GM08714 (cell line): ENCODE measurements at regions not wholly inside any gene's neighbourhood (a gene's known extent, or its start where the extent isn't known, plus 50 kb on each side); places are given as distances from the start of the nearest gene placed in this dataset.

Experiments used
- H3K4me3 ChIP-seq: fragments of 200-500 bp; sonication (Bioruptor generic); 2 replicates; pipeline ENCODE4 v1.5.1; 2014; ENCODE audit warnings: mild to moderate bottlenecking, low read length, inconsistent platforms
- ZNF274 ChIP-seq: IDR thresholded peaks from 2 replicates; pipeline ENCODE4 v1.6.1; 2012; ENCODE audit warnings: mild to moderate bottlenecking, low read depth, low read length

- H3K4me3 ChIP-seq = no peak overlapping the region
- TF ChIP-seq ZNF274 = no peak
Observed at GRCh38 chr5:124227914-124228313, 518.5 kb downstream of the ZNF608 start.

DNA sequence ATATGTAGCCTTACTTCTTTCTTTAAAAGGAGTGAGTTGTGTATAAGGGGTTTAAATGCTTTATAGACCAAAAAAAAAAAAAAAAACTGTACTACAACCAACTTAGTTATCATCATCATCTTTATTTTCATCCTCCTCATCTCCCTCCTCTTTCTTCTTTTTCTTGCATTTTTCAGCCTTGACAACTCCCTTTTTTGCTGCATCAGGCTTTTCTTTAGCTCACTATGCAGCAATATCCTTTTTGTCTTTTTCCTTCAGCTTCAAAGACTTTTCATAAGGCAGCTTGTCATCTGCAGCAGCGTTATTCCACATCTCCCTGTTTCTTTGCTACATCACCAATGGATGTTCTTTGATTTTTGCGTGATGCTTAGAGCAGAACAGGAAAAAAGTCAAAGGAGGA, 526.0 kb downstream of the ZNF608 start:
- TF ChIP-seq ZNF274 = no peak
- no peak overlapping the region for H3K4me3 ChIP-seq

DNA sequence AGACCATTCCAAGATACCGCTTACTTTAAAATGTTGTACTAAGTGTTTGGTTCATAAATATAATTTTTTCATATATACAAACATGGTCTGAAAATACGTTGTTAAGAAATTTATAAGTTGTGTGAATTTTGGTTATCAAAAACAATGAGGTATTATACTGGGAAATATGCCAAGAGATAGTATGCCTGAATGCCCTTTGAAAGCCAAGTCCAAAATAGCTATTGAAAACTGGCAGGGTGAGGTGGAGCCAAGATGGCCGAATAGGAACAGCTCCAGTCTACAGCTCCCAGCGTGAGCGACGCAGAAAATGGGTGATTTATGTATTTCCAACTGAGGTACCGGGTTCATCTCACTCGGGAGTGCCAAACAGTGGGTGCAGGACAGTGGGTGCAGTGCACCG, 533.5 kb downstream of the ZNF608 start:
- no peak overlapping the region for H3K4me3 ChIP-seq
- TF ChIP-seq ZNF274 = no peak

- TF ChIP-seq ZNF274 = no peak
- H3K4me3 ChIP-seq = no peak overlapping the region
Observed at GRCh38 chr5:124210111-124210910, 536.1 kb downstream of the ZNF608 start.

GRCh38 chr5:124207118-124207517, 539.3 kb downstream of the ZNF608 start:
- no peak overlapping the region for H3K4me3 ChIP-seq
- no peak for TF ChIP-seq ZNF274

- TF ChIP-seq ZNF274 = no peak
- H3K4me3 ChIP-seq = no peak overlapping the region
Observed at GRCh38 chr5:124206540-124206939, 539.9 kb downstream of the ZNF608 start.

DNA sequence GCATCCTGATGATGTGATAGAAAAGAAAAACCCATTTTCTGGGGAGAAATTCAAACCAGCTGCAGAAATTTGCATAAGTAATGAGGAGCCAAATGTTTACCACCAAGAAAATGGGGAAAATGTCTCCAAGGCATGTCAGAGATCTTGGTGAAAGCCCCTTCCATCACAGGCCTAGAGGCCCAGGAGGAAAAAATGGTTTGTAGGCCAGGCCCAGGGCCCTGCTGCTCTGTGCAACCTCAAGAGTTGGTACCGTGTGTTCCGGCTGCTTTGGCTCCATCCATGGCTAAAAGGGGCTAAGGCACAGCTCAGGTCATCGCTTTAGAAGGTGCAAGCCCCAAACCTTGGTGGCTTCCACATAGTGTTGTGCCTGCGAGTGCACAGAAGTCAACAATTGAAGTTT, 543.1 kb downstream of the ZNF608 start:
- no peak for TF ChIP-seq ZNF274
- no peak overlapping the region for H3K4me3 ChIP-seq

DNA sequence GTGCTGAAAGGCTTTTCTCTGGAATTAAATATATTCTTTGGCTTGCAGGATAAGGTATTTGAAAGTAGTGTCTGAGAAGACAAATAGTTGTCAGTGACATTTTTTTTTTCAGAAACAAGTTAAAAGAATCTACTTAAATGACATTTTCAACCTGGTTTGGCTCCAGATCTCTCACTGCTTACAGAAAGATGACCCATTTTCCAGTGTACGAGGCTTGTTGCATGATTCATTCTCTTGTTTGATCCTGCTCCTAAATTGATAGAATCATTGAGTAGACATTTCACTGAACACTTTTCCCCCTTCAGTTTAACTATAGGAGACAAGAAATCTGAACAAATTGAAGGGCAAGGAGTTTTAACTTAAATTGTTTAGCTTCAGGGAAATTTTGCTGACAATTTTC, 546.1 kb downstream of the ZNF608 start:
- no peak overlapping the region for H3K4me3 ChIP-seq
- TF ChIP-seq ZNF274 = no peak

- TF ChIP-seq ZNF274 = no peak
- no peak overlapping the region for H3K4me3 ChIP-seq
Observed at GRCh38 chr5:124199893-124200292, 546.5 kb downstream of the ZNF608 start.

GRCh38 chr5:124195411-124195810, 551.0 kb downstream of the ZNF608 start:
- TF ChIP-seq ZNF274 = no peak
- no peak overlapping the region for H3K4me3 ChIP-seq

GRCh38 chr5:124194282-124194681, 552.2 kb downstream of the ZNF608 start:
- no peak overlapping the region for H3K4me3 ChIP-seq
- TF ChIP-seq ZNF274 = no peak

GRCh38 chr5:124193371-124193789, 553.1 kb downstream of the ZNF608 start:
- TF ChIP-seq ZNF274 = no peak
- H3K4me3 ChIP-seq = no peak overlapping the region

- TF ChIP-seq ZNF274 = no peak
- H3K4me3 ChIP-seq = no peak overlapping the region
Observed at GRCh38 chr5:124192716-124193115, 553.7 kb downstream of the ZNF608 start.

DNA sequence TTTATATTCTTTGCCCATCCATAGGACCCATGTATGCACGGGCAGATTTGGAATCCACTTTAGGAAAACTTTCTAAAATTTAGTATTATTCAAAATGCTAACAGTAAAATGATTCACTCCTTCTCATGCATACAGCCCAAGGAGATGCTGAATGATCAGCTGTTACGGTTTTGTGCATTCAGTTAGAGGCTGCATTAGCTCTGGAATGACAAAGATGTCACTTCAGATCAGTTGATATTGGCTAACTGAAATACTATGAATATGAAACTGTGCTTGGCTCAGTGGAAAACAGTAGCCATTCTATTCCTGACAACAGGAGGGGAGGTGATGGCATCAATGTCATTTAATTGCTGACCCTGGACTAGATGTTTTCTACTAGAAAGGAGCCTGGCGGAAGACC, 560.7 kb downstream of the ZNF608 start:
- TF ChIP-seq ZNF274 = no peak
- no peak overlapping the region for H3K4me3 ChIP-seq

- no peak for TF ChIP-seq ZNF274
- no peak overlapping the region for H3K4me3 ChIP-seq
Observed at GRCh38 chr5:124182133-124182532, 564.3 kb downstream of the ZNF608 start.

DNA sequence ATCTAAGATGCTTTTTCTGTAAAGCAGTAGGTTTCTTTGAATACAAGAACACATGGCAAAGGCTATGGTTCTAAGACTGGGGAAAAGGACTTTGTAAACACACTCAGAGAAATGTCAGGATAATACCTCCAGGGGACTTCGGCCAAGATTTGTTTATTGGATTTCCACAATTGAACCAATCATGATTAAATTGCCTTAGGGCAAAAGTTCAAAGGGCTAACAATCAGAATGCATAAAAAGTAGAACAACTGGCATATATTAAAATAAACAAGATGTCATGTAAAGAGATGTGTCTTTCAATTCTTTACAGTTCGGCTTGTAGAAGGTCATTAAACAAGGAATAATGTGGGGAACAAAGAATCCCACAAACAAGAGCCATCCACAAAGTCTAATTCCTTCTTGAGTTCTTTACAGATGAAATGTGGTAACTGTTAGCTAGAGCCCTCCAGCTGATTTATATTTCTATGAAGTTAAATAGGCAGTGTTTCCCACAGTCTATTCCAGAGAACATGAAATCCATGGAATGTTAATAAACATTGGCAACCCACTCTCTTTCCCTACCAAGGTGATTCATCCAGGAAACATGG, 565.5 kb downstream of the ZNF608 start:
- no peak for TF ChIP-seq ZNF274
- H3K4me3 ChIP-seq = no peak overlapping the region
